Stimulated activated naive B cell treated with anti-CD40 and anti-IgM and Interleukin-4, amounts not matched to agents 10 μg/mL and 1 μg/mL and 100 μg/mL, for 72 hours (primary cell): ENCODE measurements at regions not wholly inside any gene's neighbourhood (a gene's known extent, or its start where the extent isn't known, plus 50 kb on each side); places are given as distances from the start of the nearest gene placed in this dataset.

Experiments
- ATAC-seq, 2 donors: fragments of 150-1000 bp; cut with Tn5 transposase; replicated peaks; 2 replicates each; pipeline ENCODE4 v1.10.0; 2021; ENCODE audit warnings: moderate library complexity in 1 of 2
- DNase-seq: peaks from one replicate; pipeline ENCODE4 v3.0.0; 2021
- H3K27ac Mint-ChIP-seq: one replicate; pipeline ENCODE4 v1.8.0; 2022; ENCODE audit warnings: mild to moderate bottlenecking, mixed read lengths
- H3K27me3 Mint-ChIP-seq, 2 donors: one replicate each; pipeline ENCODE4 v1.8.0; 2022; ENCODE audit warnings: mixed read lengths in 2 of 2
- H3K36me3 Mint-ChIP-seq, 2 donors: one replicate each; pipeline ENCODE4 v1.8.0; 2022; ENCODE audit warnings: mixed read lengths in 2 of 2, mild to moderate bottlenecking in 1 of 2
- H3K4me1 Mint-ChIP-seq, 2 donors: one replicate each; pipeline ENCODE4 v1.8.0; 2022; ENCODE audit warnings: mixed read lengths in 2 of 2, mild to moderate bottlenecking in 1 of 2
- H3K4me3 Mint-ChIP-seq, 2 donors: one replicate each; pipeline ENCODE4 v1.8.0; 2022; ENCODE audit warnings: mild to moderate bottlenecking in 2 of 2, mixed read lengths in 2 of 2, moderate library complexity in 1 of 2
- H3K9me3 Mint-ChIP-seq, 2 donors: one replicate each; pipeline ENCODE4 v1.8.0; 2022; ENCODE audit warnings: mixed read lengths in 2 of 2, mild to moderate bottlenecking in 1 of 2

- DNase-seq (no peak), ATAC-seq (no peak)
- Mint-ChIP-seq H3K27ac (no peak overlapping the region), H3K4me3 (no peak overlapping the region), H3K36me3 (peaks cover 0 to 2% of the 10 kb centered on the region in 2 donors), H3K27me3 (no peaks in the 10 kb centered on the region), H3K4me1 (no peaks in the 10 kb centered on the region), H3K9me3 (no peaks in the 10 kb centered on the region)
Observed at GRCh38 chr3:117136003-117136402, 426.4 kb downstream of the TUSC7 start.

- no peak for ATAC-seq
- DNase-seq = no peak
- peaks cover 0 to 2% of the 10 kb centered on the region in 2 donors for H3K36me3 Mint-ChIP-seq
- no peaks in the 10 kb centered on the region for H3K9me3 Mint-ChIP-seq
- H3K27me3 Mint-ChIP-seq = no peaks in the 10 kb centered on the region
- H3K4me1 Mint-ChIP-seq = no peaks in the 10 kb centered on the region
- H3K4me3 Mint-ChIP-seq = no peak overlapping the region
- no peak overlapping the region for H3K27ac Mint-ChIP-seq
Observed at GRCh38 chr3:117137065-117137464, 427.5 kb downstream of the TUSC7 start.

GRCh38 chr3:117139681-117140080 lies 430.1 kb downstream of the TUSC7 start:
- Mint-ChIP-seq H3K27me3 (no peaks in the 10 kb centered on the region), H3K36me3 (peaks cover 0 to 2% of the 10 kb centered on the region in 2 donors), H3K4me1 (no peaks in the 10 kb centered on the region), H3K9me3 (no peaks in the 10 kb centered on the region), H3K4me3 (no peak overlapping the region), H3K27ac (no peak overlapping the region)
- DNase-seq (no peak), ATAC-seq (no peak)

GRCh38 chr3:117141812-117142211 lies 432.2 kb downstream of the TUSC7 start:
- H3K4me1 Mint-ChIP-seq = no peaks in the 10 kb centered on the region
- no peaks in the 10 kb centered on the region for H3K9me3 Mint-ChIP-seq
- DNase-seq = no peak
- no peak for ATAC-seq
- no peaks in the 10 kb centered on the region for H3K27me3 Mint-ChIP-seq
- no peak overlapping the region for H3K4me3 Mint-ChIP-seq
- no peak overlapping the region for H3K27ac Mint-ChIP-seq
- H3K36me3 Mint-ChIP-seq = peaks cover 0 to 2% of the 10 kb centered on the region in 2 donors

GRCh38 chr3:117144853-117145252 lies 435.3 kb downstream of the TUSC7 start:
- no peaks in the 10 kb centered on the region for H3K36me3 Mint-ChIP-seq
- no peak overlapping the region for H3K27ac Mint-ChIP-seq
- H3K4me1 Mint-ChIP-seq = no peaks in the 10 kb centered on the region
- no peak for DNase-seq
- H3K9me3 Mint-ChIP-seq = no peaks in the 10 kb centered on the region
- H3K4me3 Mint-ChIP-seq = no peak overlapping the region
- no peaks in the 10 kb centered on the region for H3K27me3 Mint-ChIP-seq
- ATAC-seq = no peak

- Mint-ChIP-seq H3K27ac (no peak overlapping the region), H3K9me3 (no peaks in the 10 kb centered on the region), H3K27me3 (no peaks in the 10 kb centered on the region), H3K4me3 (no peak overlapping the region), H3K36me3 (no peaks in the 10 kb centered on the region), H3K4me1 (no peaks in the 10 kb centered on the region)
- DNase-seq (no peak), ATAC-seq (no peak)
Observed at GRCh38 chr3:117145677-117146076, 436.1 kb downstream of the TUSC7 start.

- Mint-ChIP-seq H3K27ac (no peak overlapping the region), H3K27me3 (no peaks in the 10 kb centered on the region), H3K4me1 (no peaks in the 10 kb centered on the region), H3K36me3 (no peaks in the 10 kb centered on the region), H3K9me3 (no peaks in the 10 kb centered on the region), H3K4me3 (no peak overlapping the region)
- no peak for DNase-seq
- no peak for ATAC-seq
Observed at GRCh38 chr3:117146571-117146970, 437.0 kb downstream of the TUSC7 start.

- no peak overlapping the region for H3K27ac Mint-ChIP-seq
- H3K4me1 Mint-ChIP-seq = no peaks in the 10 kb centered on the region
- no peaks in the 10 kb centered on the region for H3K36me3 Mint-ChIP-seq
- DNase-seq = no peak
- no peaks in the 10 kb centered on the region for H3K27me3 Mint-ChIP-seq
- no peaks in the 10 kb centered on the region for H3K9me3 Mint-ChIP-seq
- no peak overlapping the region for H3K4me3 Mint-ChIP-seq
- ATAC-seq = no peak
Observed at GRCh38 chr3:117149584-117149983, 440.0 kb downstream of the TUSC7 start.

GRCh38 chr3:117150628-117151027 lies 441.0 kb downstream of the TUSC7 start:
- Mint-ChIP-seq H3K27ac (no peak overlapping the region), H3K9me3 (no peaks in the 10 kb centered on the region), H3K36me3 (no peaks in the 10 kb centered on the region), H3K27me3 (no peaks in the 10 kb centered on the region), H3K4me3 (no peak overlapping the region), H3K4me1 (no peaks in the 10 kb centered on the region)
- DNase-seq (no peak), ATAC-seq (no peak)

- H3K27me3 Mint-ChIP-seq = no peaks in the 10 kb centered on the region
- ATAC-seq = no peak
- H3K36me3 Mint-ChIP-seq = no peaks in the 10 kb centered on the region
- no peaks in the 10 kb centered on the region for H3K4me1 Mint-ChIP-seq
- peaks cover 0 to 2% of the 10 kb centered on the region in 2 donors for H3K9me3 Mint-ChIP-seq
- no peak for DNase-seq
- no peak overlapping the region for H3K27ac Mint-ChIP-seq
- no peak overlapping the region for H3K4me3 Mint-ChIP-seq
Observed at GRCh38 chr3:117160176-117160575, 450.6 kb downstream of the TUSC7 start.

GRCh38 chr3:117161816-117162215 lies 452.2 kb downstream of the TUSC7 start:
- ATAC-seq = no peak
- Mint-ChIP-seq H3K27ac (no peak overlapping the region), H3K4me3 (no peak overlapping the region), H3K36me3 (no peaks in the 10 kb centered on the region), H3K27me3 (no peaks in the 10 kb centered on the region), H3K4me1 (no peaks in the 10 kb centered on the region), H3K9me3 (peaks cover 2 to 6% of the 10 kb centered on the region in 2 donors)
- no peak for DNase-seq

- DNase-seq (no peak), ATAC-seq (no peak)
- no peaks in the 10 kb centered on the region for H3K36me3 Mint-ChIP-seq
- H3K27me3 Mint-ChIP-seq = no peaks in the 10 kb centered on the region
- H3K4me3 Mint-ChIP-seq = no peak overlapping the region
- H3K9me3 Mint-ChIP-seq = peaks cover 2 to 6% of the 10 kb centered on the region in 2 donors
- H3K27ac Mint-ChIP-seq = no peak overlapping the region
- H3K4me1 Mint-ChIP-seq = no peaks in the 10 kb centered on the region
Observed at GRCh38 chr3:117165176-117165575, 455.6 kb downstream of the TUSC7 start.

- H3K4me1 Mint-ChIP-seq = no peaks in the 10 kb centered on the region
- H3K27ac Mint-ChIP-seq = no peak overlapping the region
- no peaks in the 10 kb centered on the region for H3K36me3 Mint-ChIP-seq
- H3K9me3 Mint-ChIP-seq = peaks cover 2 to 6% of the 10 kb centered on the region in 2 donors
- DNase-seq (no peak), ATAC-seq (no peak)
- H3K4me3 Mint-ChIP-seq = no peak overlapping the region
- H3K27me3 Mint-ChIP-seq = no peaks in the 10 kb centered on the region
Observed at GRCh38 chr3:117165601-117166051, 456.0 kb downstream of the TUSC7 start.

- Mint-ChIP-seq H3K4me3 (no peak overlapping the region), H3K36me3 (no peaks in the 10 kb centered on the region), H3K27me3 (no peaks in the 10 kb centered on the region), H3K27ac (no peak overlapping the region), H3K9me3 (peaks cover 3 to 6% of the 10 kb centered on the region in 2 donors), H3K4me1 (peaks cover 0 to 8% of the 10 kb centered on the region in 2 donors)
- ATAC-seq (no peak), DNase-seq (no peak)
Observed at GRCh38 chr3:117168896-117169295, 459.3 kb downstream of the TUSC7 start.

- Mint-ChIP-seq H3K27ac (no peak overlapping the region), H3K9me3 (peaks cover 1 to 6% of the 10 kb centered on the region in 2 donors), H3K27me3 (no peaks in the 10 kb centered on the region), H3K4me1 (peaks cover 0 to 8% of the 10 kb centered on the region in 2 donors), H3K4me3 (no peak overlapping the region), H3K36me3 (no peaks in the 10 kb centered on the region)
- ATAC-seq (no peak), DNase-seq (no peak)
Observed at GRCh38 chr3:117170094-117170493, 460.5 kb downstream of the TUSC7 start.

- H3K9me3 Mint-ChIP-seq = peaks cover 1 to 5% of the 10 kb centered on the region in 2 donors
- ATAC-seq = no peak
- no peaks in the 10 kb centered on the region for H3K36me3 Mint-ChIP-seq
- H3K27me3 Mint-ChIP-seq = no peaks in the 10 kb centered on the region
- H3K4me3 Mint-ChIP-seq = no peak overlapping the region
- H3K27ac Mint-ChIP-seq = no peak overlapping the region
- DNase-seq = no peak
- peaks cover 0 to 8% of the 10 kb centered on the region in 2 donors for H3K4me1 Mint-ChIP-seq
Observed at GRCh38 chr3:117171124-117171523, 461.5 kb downstream of the TUSC7 start.
